Activated B cell treated with CpG ODN at 0.5 μM for 24 hours (primary cell): ENCODE measurements at regions not wholly inside any gene's neighbourhood (a gene's known extent, or its start where the extent isn't known, plus 50 kb on each side); places are given as distances from the start of the nearest gene placed in this dataset.

Experiments
- ATAC-seq: fragments of 200-7000 bp; cut with Tn5 transposase; one replicate; pipeline ENCODE4 v1.10.0; 2021; ENCODE audit warnings: low read depth, mild to moderate bottlenecking, moderate library complexity
- CTCF ChIA-PET: fragments of 350-600 bp; sonication (Branson Sonifier 250); formaldehyde crosslinking; loops from one replicate; lab custom pipeline; 2021; ENCODE audit warnings: antibody characterized with exemption; lab: Charles Lee
- POLR2A ChIA-PET: fragments of 350-600 bp; sonication (Branson Sonifier 250); formaldehyde crosslinking; loops from one replicate; lab custom pipeline; 2021; ENCODE audit warnings: antibody characterized with exemption; lab: Charles Lee
- DNase-seq: peaks from one replicate; pipeline ENCODE4 v3.0.0; 2022
- H3K27ac Mint-ChIP-seq: one replicate; pipeline ENCODE4 v1.8.0; 2020; ENCODE audit warnings: mixed read lengths
- H3K27me3 Mint-ChIP-seq: one replicate; pipeline ENCODE4 v1.8.0; 2021; ENCODE audit warnings: mixed read lengths
- H3K36me3 Mint-ChIP-seq: one replicate; pipeline ENCODE4 v1.8.0; 2021; ENCODE audit warnings: low read depth, mixed read lengths
- H3K4me1 Mint-ChIP-seq: one replicate; pipeline ENCODE4 v1.8.0; 2021; ENCODE audit warnings: mixed read lengths
- H3K4me3 Mint-ChIP-seq: one replicate; pipeline ENCODE4 v1.8.0; 2020; ENCODE audit warnings: mild to moderate bottlenecking, mixed read lengths
- H3K9me3 Mint-ChIP-seq: one replicate; pipeline ENCODE4 v1.8.0; 2020; ENCODE audit warnings: mixed read lengths
- intact Hi-C: fragments of 100-400 bp; cut with micrococcal nuclease; formaldehyde crosslinking; loops from one replicate; pipeline ENCODE4 v1.15.1; 2024
- TF ChIP-seq, protein P1 (sequence below): fragments of 200-600 bp; IDR thresholded peaks from one replicate; pipeline ENCODE4 v1.8.0; 2022; ENCODE audit warnings: antibody characterized with exemption, mild to moderate bottlenecking

DNA sequence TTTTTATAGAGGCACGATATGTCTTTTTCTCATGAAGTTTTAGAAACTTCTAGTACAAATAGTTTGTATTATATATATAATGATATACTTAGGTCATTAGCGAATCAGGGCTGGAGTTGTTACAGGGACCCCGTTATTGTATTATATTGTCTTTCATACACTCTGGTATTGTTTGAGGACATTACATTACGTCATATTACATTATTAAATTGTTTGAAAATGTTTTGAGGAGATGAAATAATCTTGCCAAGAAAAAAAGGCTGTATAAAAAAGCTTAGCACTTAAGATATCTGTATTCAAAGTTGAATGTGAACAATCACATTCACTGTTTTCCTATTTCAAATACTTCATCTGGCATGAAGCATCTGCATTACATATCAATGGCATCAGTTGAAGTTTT lies 239.6 kb upstream of the ASCC3 start:
- no peak for DNase-seq
- Mint-ChIP-seq H3K36me3 (no peaks in the 10 kb centered on the region), H3K27me3 (no peaks in the 10 kb centered on the region), H3K9me3 (no peaks in the 10 kb centered on the region), H3K4me3 (no peak overlapping the region), H3K4me1 (no peaks in the 10 kb centered on the region), H3K27ac (no peak overlapping the region)
- CTCF ChIA-PET = no interaction called here
- TF ChIP-seq, protein P1, sequence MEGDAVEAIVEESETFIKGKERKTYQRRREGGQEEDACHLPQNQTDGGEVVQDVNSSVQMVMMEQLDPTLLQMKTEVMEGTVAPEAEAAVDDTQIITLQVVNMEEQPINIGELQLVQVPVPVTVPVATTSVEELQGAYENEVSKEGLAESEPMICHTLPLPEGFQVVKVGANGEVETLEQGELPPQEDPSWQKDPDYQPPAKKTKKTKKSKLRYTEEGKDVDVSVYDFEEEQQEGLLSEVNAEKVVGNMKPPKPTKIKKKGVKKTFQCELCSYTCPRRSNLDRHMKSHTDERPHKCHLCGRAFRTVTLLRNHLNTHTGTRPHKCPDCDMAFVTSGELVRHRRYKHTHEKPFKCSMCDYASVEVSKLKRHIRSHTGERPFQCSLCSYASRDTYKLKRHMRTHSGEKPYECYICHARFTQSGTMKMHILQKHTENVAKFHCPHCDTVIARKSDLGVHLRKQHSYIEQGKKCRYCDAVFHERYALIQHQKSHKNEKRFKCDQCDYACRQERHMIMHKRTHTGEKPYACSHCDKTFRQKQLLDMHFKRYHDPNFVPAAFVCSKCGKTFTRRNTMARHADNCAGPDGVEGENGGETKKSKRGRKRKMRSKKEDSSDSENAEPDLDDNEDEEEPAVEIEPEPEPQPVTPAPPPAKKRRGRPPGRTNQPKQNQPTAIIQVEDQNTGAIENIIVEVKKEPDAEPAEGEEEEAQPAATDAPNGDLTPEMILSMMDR = no peak
- POLR2A ChIA-PET = no interaction called here
- intact Hi-C loops = no loop called here
- ATAC-seq = no peak

- Mint-ChIP-seq H3K27ac (no peak overlapping the region), H3K4me1 (no peaks in the 10 kb centered on the region)
- TF ChIP-seq, protein P1 = no peak
Observed at GRCh38 chr6:101125380-101125971, 244.3 kb upstream of the ASCC3 start.

GRCh38 chr6:101126501-101126900 lies 245.4 kb upstream of the ASCC3 start:
- no peaks in the 10 kb centered on the region for H3K36me3 Mint-ChIP-seq
- ChIA-PET POLR2A (no interaction called here), CTCF (no interaction called here)
- DNase-seq (no peak), ATAC-seq (no peak)
- H3K27ac Mint-ChIP-seq = no peak overlapping the region
- H3K27me3 Mint-ChIP-seq = no peaks in the 10 kb centered on the region
- H3K4me1 Mint-ChIP-seq = no peaks in the 10 kb centered on the region
- TF ChIP-seq, protein P1 = no peak
- intact Hi-C loops = no loop called here
- H3K4me3 Mint-ChIP-seq = no peak overlapping the region
- H3K9me3 Mint-ChIP-seq = peaks cover 2% of the 10 kb centered on the region

More at GRCh38 chr6:101125380-101125971, 244.3 kb upstream of the ASCC3 start:
- Mint-ChIP-seq H3K27me3 (no peaks in the 10 kb centered on the region), H3K4me3 (no peak overlapping the region), H3K36me3 (no peaks in the 10 kb centered on the region), H3K9me3 (no peaks in the 10 kb centered on the region)
- POLR2A ChIA-PET = no interaction called here
- CTCF ChIA-PET = no interaction called here
- intact Hi-C loops = no loop called here
- DNase-seq (no peak), ATAC-seq (no peak)

- ChIA-PET CTCF (no interaction called here), POLR2A (no interaction called here)
- TF ChIP-seq, protein P1 = no peak
- Mint-ChIP-seq H3K36me3 (no peaks in the 10 kb centered on the region), H3K27ac (no peak overlapping the region), H3K4me3 (no peak overlapping the region), H3K4me1 (no peaks in the 10 kb centered on the region), H3K27me3 (no peaks in the 10 kb centered on the region), H3K9me3 (peaks cover 2% of the 10 kb centered on the region)
- ATAC-seq = no peak
- intact Hi-C loops = no loop called here
- DNase-seq = no peak
Observed at GRCh38 chr6:101129851-101130250, 248.7 kb upstream of the ASCC3 start.

DNA sequence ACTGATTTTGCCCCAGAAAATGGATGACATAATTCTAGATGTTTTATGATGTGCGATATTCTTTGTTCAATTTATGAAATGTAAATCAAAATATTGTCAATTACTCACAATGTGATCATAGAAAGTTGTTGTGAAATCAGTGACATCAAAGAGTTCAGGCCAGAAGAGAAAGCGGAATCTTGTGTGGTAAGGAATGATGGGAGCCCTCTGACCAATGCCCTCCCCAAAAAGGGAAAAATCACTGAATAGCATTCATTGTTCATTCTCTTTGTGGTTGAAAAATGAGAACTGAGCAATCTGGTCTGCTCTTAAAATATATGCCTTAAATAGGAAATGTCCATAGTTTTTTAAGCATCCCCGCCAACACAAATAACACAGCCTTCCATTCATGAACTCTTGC lies 247.1 kb upstream of the GRIK2 start:
- Mint-ChIP-seq H3K27me3 (no peaks in the 10 kb centered on the region), H3K36me3 (no peaks in the 10 kb centered on the region), H3K9me3 (no peaks in the 10 kb centered on the region), H3K4me3 (no peak overlapping the region), H3K4me1 (no peaks in the 10 kb centered on the region), H3K27ac (no peak overlapping the region)
- TF ChIP-seq, protein P1 = no peak
- no peak for ATAC-seq
- ChIA-PET CTCF (no interaction called here), POLR2A (no interaction called here)
- no peak for DNase-seq
- intact Hi-C loops = no loop called here
